Upper lobe of left lung (tissue), 6 donors: ENCODE measurements at regions not wholly inside any gene's neighbourhood (a gene's known extent, or its start where the extent isn't known, plus 50 kb on each side); places are given as distances from the start of the nearest gene placed in this dataset.

Experiments used
- ATAC-seq, 2 donors: fragments of 200-7000 bp; cut with Tn5 transposase; one replicate each; pipeline ENCODE4 v1.9.1; 2022; ENCODE audit warnings: mild to moderate bottlenecking in 2 of 2, moderate library complexity in 2 of 2; ENCODE audit not compliant: low FRiP score in 2 of 2
- DNase-seq, 2 donors: peaks; one replicate each; pipeline ENCODE4 v3.0.0-alpha.2; 2019 to 2020
- H3K27ac ChIP-seq, 4 donors: fragments of 200-600 bp; sonication (generic); one replicate each; pipeline ENCODE4 v1.5.1; 2016 to 2019
- H3K27me3 ChIP-seq, 4 donors: fragments of 200-600 bp; sonication (generic); one replicate each; pipeline ENCODE4 v1.5.1; 2017 to 2019
- H3K36me3 ChIP-seq, 4 donors: fragments of 200-600 bp; sonication (generic); one replicate each; pipeline ENCODE4 v1.5.1; 2016 to 2019
- H3K4me1 ChIP-seq, 4 donors: fragments of 200-600 bp; sonication (generic); one replicate each; pipeline ENCODE4 v1.5.1; 2018 to 2019
- H3K4me3 ChIP-seq, 4 donors: fragments of 200-600 bp; sonication (generic); one replicate each; pipeline ENCODE4 v1.5.1; 2017 to 2019; ENCODE audit warnings: mild to moderate bottlenecking in 2 of 4, moderate library complexity in 1 of 4
- H3K9me3 ChIP-seq, 4 donors: fragments of 200-600 bp; sonication (generic); one replicate each; pipeline ENCODE4 v1.5.1; 2018 to 2019
- CTCF ChIP-seq, 6 experiments: fragments of 450-650 bp in 4 of 6; fragments of 200-600 bp in 2 of 6; sonication (generic) in 2 of 6; IDR thresholded peaks; one replicate each; pipeline ENCODE4 v1.5.1; 2016 to 2019; ENCODE audit warnings: antibody characterized with exemption in 6 of 6
- EP300 ChIP-seq, 4 donors: sonication (generic); formaldehyde crosslinking; IDR thresholded peaks; one replicate each; pipeline ENCODE4 v1.5.1; 2017; ENCODE audit warnings: antibody characterized with exemption in 4 of 4, control low read depth in 2 of 4
- POLR2A ChIP-seq, 4 donors: fragments of 450-650 bp; IDR thresholded peaks; one replicate each; pipeline ENCODE4 v1.5.1; 2016 to 2017; ENCODE audit warnings: antibody characterized with exemption in 4 of 4, mild to moderate bottlenecking in 2 of 4
- POLR2AphosphoS5 ChIP-seq, 2 donors: sonication (generic); formaldehyde crosslinking; IDR thresholded peaks; one replicate each; pipeline ENCODE4 v1.5.1; 2017; ENCODE audit warnings: antibody characterized with exemption in 2 of 2
- WGBS, 2 donors: methylation state at CpG; one replicate each; pipeline ENCODE4 v1.1.5; 2017 to 2018; 5-methylcytosine and 5-hydroxymethylcytosine counted together
- donor health status: DM: no; HTN: no; CAD: no; lungs with moderate emphysema.
- donor health status: DM: no; HTN: yes; CAD: no; lungs with severe emphysema.

DNA sequence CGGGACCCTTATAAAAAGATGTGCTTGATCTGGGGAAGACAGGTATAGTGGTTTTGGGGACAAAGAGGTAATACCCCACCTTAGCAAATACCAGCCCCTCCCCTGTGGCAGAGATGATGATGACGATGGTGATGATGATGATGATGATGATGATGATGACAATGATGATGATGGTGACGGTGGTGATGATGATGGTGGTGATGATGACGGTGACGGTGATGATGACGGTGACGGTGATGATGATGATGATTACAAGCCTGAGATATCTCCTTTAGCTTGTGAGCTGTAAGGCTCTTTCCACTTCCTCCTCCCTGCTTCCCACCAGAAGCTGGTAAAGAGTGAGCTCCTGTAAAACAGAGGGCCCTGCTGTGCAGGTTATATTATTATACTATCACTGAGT, 89.5 kb upstream of the TMEM45B start:
- no peaks in the 10 kb centered on the region for H3K27me3 ChIP-seq
- WGBS, 2 donors = 92 to 96% methylated on average over 7 of the region's 7 CpGs
- no peaks in the 10 kb centered on the region for H3K9me3 ChIP-seq
- ATAC-seq = no peak
- H3K27ac ChIP-seq = no peak overlapping the region
- DNase-seq = no peak
- TF ChIP-seq POLR2AphosphoS5 (IDR thresholded peaks at IDR 0.05) (no peak), POLR2A (IDR thresholded peaks at IDR 0.05) (no peak), CTCF (IDR thresholded peaks at IDR 0.05) (no peak), EP300 (IDR thresholded peaks at IDR 0.05) (no peak)
- no peaks in the 10 kb centered on the region for H3K4me1 ChIP-seq
- H3K36me3 ChIP-seq = no peaks in the 10 kb centered on the region
- no peak overlapping the region for H3K4me3 ChIP-seq

- no peak overlapping the region for H3K4me3 ChIP-seq
- no peak overlapping the region for H3K27ac ChIP-seq
- peaks cover 0 to 5% (median 0%) of the 10 kb centered on the region in 4 donors for H3K4me1 ChIP-seq
- 54 to 56% methylated on average over 7 of the region's 7 CpGs for WGBS, 2 donors
- no peaks in the 10 kb centered on the region for H3K36me3 ChIP-seq
- DNase-seq (no peak), ATAC-seq (no peak)
- H3K27me3 ChIP-seq = no peaks in the 10 kb centered on the region
- no peak for TF ChIP-seq CTCF (IDR thresholded peaks at IDR 0.05)
- no peak for TF ChIP-seq POLR2A (IDR thresholded peaks at IDR 0.05)
- TF ChIP-seq EP300 (IDR thresholded peaks at IDR 0.05) = no peak
- no peak for TF ChIP-seq POLR2AphosphoS5 (IDR thresholded peaks at IDR 0.05)
- no peaks in the 10 kb centered on the region for H3K9me3 ChIP-seq
These were observed 87.1 kb upstream of the TMEM45B start for GRCh38 chr11:129728581-129728980.

GRCh38 chr11:129729216-129729615, 86.4 kb upstream of the TMEM45B start:
- no peak for ATAC-seq
- 70% methylated on average over 5 of the region's 5 CpGs for WGBS, 2 donors
- Histone ChIP-seq H3K27ac (no peak overlapping the region), H3K4me1 (peaks cover 0 to 8% (median 0%) of the 10 kb centered on the region in 4 donors), H3K9me3 (no peaks in the 10 kb centered on the region), H3K4me3 (no peak overlapping the region), H3K27me3 (no peaks in the 10 kb centered on the region), H3K36me3 (no peaks in the 10 kb centered on the region)
- no peak for DNase-seq
- TF ChIP-seq POLR2AphosphoS5 (IDR thresholded peaks at IDR 0.05) (no peak), CTCF (IDR thresholded peaks at IDR 0.05) (no peak), EP300 (IDR thresholded peaks at IDR 0.05) (no peak), POLR2A (IDR thresholded peaks at IDR 0.05) (no peak)

DNA sequence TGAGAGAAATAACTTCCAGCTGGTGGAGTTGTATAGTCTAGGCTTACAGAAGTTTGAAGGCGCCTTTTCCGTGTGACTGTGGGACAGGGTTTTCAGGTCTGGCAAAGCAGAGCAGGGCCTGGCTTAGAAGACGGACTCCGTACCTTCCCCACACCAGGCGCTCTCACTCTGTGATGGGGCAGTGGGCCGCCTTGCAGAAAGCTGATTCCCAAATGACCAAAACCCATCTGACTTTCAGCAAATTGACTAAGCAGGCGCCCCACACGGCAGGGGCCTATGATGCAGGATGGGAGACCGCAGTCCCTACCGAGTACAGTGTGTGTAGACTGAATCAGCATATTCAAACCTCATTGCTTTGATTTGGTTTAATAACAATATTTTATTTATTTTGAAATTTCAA, 85.8 kb upstream of the TMEM45B start:
- WGBS, 2 donors = 93 to 94% methylated on average over 8 to 10 of the region's 10 CpGs
- TF ChIP-seq CTCF (IDR thresholded peaks at IDR 0.05) (no peak), EP300 (IDR thresholded peaks at IDR 0.05) (no peak), POLR2AphosphoS5 (IDR thresholded peaks at IDR 0.05) (no peak), POLR2A (IDR thresholded peaks at IDR 0.05) (no peak)
- Histone ChIP-seq H3K27ac (no peak overlapping the region), H3K9me3 (no peaks in the 10 kb centered on the region), H3K36me3 (no peaks in the 10 kb centered on the region), H3K4me1 (peaks cover 0 to 8% (median 0%) of the 10 kb centered on the region in 4 donors), H3K4me3 (no peak overlapping the region), H3K27me3 (no peaks in the 10 kb centered on the region)
- DNase-seq (no peak), ATAC-seq (no peak)

DNA sequence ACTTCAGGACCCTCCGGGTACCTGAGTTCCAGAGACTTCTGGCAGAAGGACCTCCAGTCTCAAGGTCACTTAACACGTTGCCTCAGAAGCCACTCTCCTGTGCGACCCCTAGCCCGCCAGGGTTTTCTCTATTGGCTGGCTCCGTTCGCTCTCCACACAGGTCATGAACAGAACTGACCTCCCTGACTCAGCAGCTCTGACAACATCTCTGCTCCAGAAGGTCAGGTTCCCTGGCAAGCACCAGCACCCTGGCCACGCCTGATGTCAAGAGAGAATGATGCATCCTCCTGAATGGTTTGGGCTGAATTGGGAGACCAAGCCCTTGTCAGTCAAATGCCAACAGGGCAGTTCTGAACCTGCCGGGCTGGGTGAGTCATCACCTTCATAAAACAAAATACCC, 84.3 kb upstream of the TMEM45B start:
- no peak for DNase-seq
- Histone ChIP-seq H3K9me3 (no peaks in the 10 kb centered on the region), H3K27me3 (no peaks in the 10 kb centered on the region), H3K4me1 (peaks cover 0 to 8% (median 0%) of the 10 kb centered on the region in 4 donors), H3K27ac (no peak overlapping the region), H3K4me3 (no peak overlapping the region), H3K36me3 (no peaks in the 10 kb centered on the region)
- ATAC-seq = no peak
- 59 to 78% methylated on average over 4 to 8 of the region's 8 CpGs for WGBS, 2 donors
- TF ChIP-seq POLR2AphosphoS5 (IDR thresholded peaks at IDR 0.05) (no peak), POLR2A (IDR thresholded peaks at IDR 0.05) (no peak), CTCF (IDR thresholded peaks at IDR 0.05) (no peak), EP300 (IDR thresholded peaks at IDR 0.05) (no peak)
